Neural crest cell (in vitro differentiated cells): ENCODE measurements at regions not wholly inside any gene's neighbourhood (a gene's known extent, or its start where the extent isn't known, plus 50 kb on each side); places are given as distances from the start of the nearest gene placed in this dataset.

Experiments
- DNase-seq: peaks from one replicate; pipeline ENCODE4 v3.0.0; 2021; ENCODE audit warnings: low read depth, mixed read lengths, low spot score
- H3K27ac Mint-ChIP-seq: one replicate; pipeline ENCODE4 v1.8.0; 2021; ENCODE audit warnings: mild to moderate bottlenecking, mixed read lengths; ENCODE audit not compliant: unreplicated experiment
- H3K27me3 Mint-ChIP-seq: 2 replicates; pipeline ENCODE4 v1.8.0; 2021; ENCODE audit warnings: low read depth, mild to moderate bottlenecking, mixed read lengths
- H3K36me3 Mint-ChIP-seq: 2 replicates; pipeline ENCODE4 v1.8.0; 2021; ENCODE audit warnings: low read depth, mild to moderate bottlenecking, mixed read lengths
- H3K4me1 Mint-ChIP-seq: 2 replicates; pipeline ENCODE4 v1.8.0; 2021; ENCODE audit warnings: mixed read lengths
- H3K4me3 Mint-ChIP-seq: one replicate; pipeline ENCODE4 v1.8.0; 2021; ENCODE audit warnings: mild to moderate bottlenecking, mixed read lengths
- H3K9me3 Mint-ChIP-seq: 2 replicates; pipeline ENCODE4 v1.8.0; 2021; ENCODE audit warnings: mixed read lengths
- TF ChIP-seq, protein P1 (sequence below): fragments of 200-600 bp; sonication (generic); conservative IDR thresholded peaks from 2 replicates; pipeline ENCODE4 v1.5.0; 2021; ENCODE audit warnings: antibody characterized with exemption, mild to moderate bottlenecking

DNA sequence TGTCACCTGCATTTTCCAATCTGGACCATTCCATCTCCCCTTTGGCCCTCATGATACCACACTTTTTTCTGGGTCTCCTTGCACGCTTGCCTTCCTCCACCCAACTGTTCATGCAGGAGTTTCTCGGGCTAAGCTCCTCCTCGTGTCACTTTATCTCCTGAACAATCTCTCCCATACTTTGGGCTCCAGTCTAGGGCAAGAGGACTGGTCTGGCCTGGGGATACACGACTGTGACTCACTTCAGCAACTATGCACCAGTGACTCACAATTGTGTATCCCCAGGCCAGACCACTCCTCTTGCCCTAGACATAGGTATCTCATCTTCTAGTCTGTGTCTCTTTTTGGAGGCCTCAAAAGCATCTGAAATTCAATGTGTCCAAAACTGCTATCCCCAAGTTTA, 149.4 kb upstream of the PTPRM start:
- Mint-ChIP-seq H3K36me3 (no peaks in the 10 kb centered on the region), H3K27ac (no peak overlapping the region)

GRCh38 chr18:7429831-7430230, 137.3 kb upstream of the PTPRM start:
- no peak for DNase-seq
- Mint-ChIP-seq H3K4me3 (no peak overlapping the region), H3K4me1 (no peaks in the 10 kb centered on the region), H3K36me3 (no peaks in the 10 kb centered on the region), H3K9me3 (peaks cover 4% of the 10 kb centered on the region), H3K27me3 (no peaks in the 10 kb centered on the region), H3K27ac (peak overlapping the region; percentile 51)
- TF ChIP-seq, protein P1, sequence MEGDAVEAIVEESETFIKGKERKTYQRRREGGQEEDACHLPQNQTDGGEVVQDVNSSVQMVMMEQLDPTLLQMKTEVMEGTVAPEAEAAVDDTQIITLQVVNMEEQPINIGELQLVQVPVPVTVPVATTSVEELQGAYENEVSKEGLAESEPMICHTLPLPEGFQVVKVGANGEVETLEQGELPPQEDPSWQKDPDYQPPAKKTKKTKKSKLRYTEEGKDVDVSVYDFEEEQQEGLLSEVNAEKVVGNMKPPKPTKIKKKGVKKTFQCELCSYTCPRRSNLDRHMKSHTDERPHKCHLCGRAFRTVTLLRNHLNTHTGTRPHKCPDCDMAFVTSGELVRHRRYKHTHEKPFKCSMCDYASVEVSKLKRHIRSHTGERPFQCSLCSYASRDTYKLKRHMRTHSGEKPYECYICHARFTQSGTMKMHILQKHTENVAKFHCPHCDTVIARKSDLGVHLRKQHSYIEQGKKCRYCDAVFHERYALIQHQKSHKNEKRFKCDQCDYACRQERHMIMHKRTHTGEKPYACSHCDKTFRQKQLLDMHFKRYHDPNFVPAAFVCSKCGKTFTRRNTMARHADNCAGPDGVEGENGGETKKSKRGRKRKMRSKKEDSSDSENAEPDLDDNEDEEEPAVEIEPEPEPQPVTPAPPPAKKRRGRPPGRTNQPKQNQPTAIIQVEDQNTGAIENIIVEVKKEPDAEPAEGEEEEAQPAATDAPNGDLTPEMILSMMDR, result no peak

More for the DNA sequence above, 149.4 kb upstream of the PTPRM start:
- TF ChIP-seq, protein P1, result no peak
- Mint-ChIP-seq H3K4me1 (no peaks in the 10 kb centered on the region), H3K4me3 (no peak overlapping the region), H3K9me3 (peaks cover 3% of the 10 kb centered on the region), H3K27me3 (no peaks in the 10 kb centered on the region)
- no peak for DNase-seq

DNA sequence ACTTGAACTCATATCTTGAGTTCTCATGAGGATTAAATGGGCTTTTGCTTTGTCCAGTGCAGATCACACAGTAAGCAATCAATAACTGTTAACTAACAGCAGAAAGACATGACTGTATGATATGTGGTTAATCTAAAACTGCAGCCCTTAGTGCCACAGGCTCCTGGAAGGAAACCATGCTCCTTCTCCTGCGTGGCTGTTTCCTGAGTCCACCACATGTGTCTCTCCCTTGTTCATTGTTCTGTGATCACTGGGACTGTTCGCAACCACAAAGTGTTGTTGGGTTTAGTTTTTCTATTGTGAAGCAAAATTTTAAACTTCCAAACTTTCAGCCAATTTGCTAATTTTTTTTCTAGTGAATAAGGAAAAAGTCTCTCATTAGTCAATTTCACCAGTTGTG, 130.9 kb upstream of the PTPRM start:
- no peak overlapping the region for H3K4me3 Mint-ChIP-seq
- no peaks in the 10 kb centered on the region for H3K27me3 Mint-ChIP-seq
- no peak overlapping the region for H3K27ac Mint-ChIP-seq
- TF ChIP-seq, protein P1, result no peak
- DNase-seq, result no peak
- no peaks in the 10 kb centered on the region for H3K4me1 Mint-ChIP-seq
- H3K9me3 Mint-ChIP-seq, result no peaks in the 10 kb centered on the region
- no peaks in the 10 kb centered on the region for H3K36me3 Mint-ChIP-seq

DNA sequence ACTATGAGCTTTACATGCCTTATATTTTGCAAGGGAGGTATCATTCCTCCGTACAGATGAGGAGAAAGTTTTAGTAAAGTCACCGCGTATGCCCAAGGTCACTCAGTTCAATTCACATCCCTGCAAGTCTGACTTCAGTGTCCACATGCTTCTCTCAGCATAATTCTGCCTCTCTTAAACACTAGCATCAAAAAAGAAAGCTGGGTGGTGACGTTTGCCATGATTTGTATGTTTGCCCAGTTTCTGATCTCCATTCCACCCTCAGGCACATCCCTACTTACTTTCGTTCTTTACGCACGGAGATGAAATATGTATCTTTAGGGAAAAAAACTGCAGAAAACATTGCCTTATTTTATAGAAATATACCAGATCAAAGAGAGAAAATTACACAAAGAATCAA, 129.2 kb upstream of the PTPRM start:
- no peaks in the 10 kb centered on the region for H3K9me3 Mint-ChIP-seq
- TF ChIP-seq, protein P1, result no peak

DNA sequence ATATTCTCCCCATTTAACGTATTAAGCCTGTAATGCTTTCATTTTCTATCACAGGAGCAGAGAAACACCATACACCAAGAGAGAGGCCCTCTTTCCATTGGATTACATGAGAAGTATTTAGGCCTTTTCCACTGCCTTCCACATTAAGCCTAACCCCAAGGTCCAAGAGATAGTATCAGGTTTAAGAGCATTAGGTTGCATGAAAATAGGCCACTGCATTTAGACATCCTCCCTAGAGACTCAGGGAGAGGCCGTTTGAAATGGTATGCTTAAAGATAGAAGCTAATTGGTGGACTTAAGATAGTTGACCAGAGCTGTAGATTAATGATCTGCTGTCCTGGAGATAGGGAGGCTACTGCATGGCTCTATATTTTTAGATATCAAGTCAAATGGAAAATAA, 128.5 kb upstream of the PTPRM start:
- Mint-ChIP-seq H3K4me1 (no peaks in the 10 kb centered on the region), H3K4me3 (no peak overlapping the region), H3K27me3 (no peaks in the 10 kb centered on the region), H3K36me3 (no peaks in the 10 kb centered on the region), H3K27ac (no peak overlapping the region), H3K9me3 (no peaks in the 10 kb centered on the region)
- TF ChIP-seq, protein P1, result no peak
- no peak for DNase-seq

More for the DNA sequence above, 129.2 kb upstream of the PTPRM start:
- H3K27ac Mint-ChIP-seq, result no peak overlapping the region
- H3K4me1 Mint-ChIP-seq, result no peaks in the 10 kb centered on the region
- no peaks in the 10 kb centered on the region for H3K27me3 Mint-ChIP-seq
- H3K36me3 Mint-ChIP-seq, result no peaks in the 10 kb centered on the region
- no peak for DNase-seq
- H3K4me3 Mint-ChIP-seq, result no peak overlapping the region
